NCI-H1105 treated with DMSO at 0.1 percent for 48 hours (cell line): ENCODE measurements at regions not wholly inside any gene's neighbourhood (a gene's known extent, or its start where the extent isn't known, plus 50 kb on each side); places are given as distances from the start of the nearest gene placed in this dataset.

Experiments
- DNase-seq: peaks from one replicate; lab custom pipeline; 2025; lab: John Stamatoyannopoulos, UW

DNA sequence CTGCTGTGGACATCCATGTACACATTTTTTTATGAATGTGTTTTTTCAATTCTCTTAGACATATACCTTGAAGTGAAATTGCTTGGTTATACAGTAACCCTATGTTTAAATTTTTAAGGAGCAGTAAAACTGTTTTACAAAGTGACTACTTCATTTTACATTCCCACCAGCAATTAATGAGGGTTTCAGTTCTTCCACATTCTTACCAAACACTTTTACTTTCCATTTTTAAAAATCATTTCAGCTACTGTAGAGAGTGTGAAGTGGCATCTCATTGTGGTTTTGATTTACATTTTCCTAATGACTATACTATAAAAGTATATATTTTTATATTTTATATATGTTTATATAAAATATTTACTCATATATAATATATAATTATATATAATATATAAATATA lies 1221.5 kb downstream of the PLA2G4A start:
- DNase-seq, result no peak

DNA sequence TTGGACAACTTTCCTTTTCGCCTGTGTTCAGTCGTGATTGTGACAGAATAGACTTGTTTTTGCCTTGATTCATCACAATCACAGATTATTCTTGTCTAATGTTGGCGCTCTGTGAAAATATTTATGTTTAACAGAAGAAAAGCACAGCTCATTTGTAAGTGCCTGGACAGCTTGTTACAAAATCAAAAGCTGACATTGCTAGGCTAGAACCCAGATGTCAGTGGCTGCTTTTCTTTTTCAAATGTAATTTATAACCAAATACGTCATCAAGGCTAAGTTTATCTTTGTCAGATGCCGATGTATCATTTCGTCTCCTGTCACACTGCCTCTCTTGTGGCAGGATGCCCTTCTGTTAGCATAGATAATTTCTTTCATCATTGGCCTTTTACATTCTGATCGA lies 1227.3 kb downstream of the PLA2G4A start:
- DNase-seq, result no peak

DNA sequence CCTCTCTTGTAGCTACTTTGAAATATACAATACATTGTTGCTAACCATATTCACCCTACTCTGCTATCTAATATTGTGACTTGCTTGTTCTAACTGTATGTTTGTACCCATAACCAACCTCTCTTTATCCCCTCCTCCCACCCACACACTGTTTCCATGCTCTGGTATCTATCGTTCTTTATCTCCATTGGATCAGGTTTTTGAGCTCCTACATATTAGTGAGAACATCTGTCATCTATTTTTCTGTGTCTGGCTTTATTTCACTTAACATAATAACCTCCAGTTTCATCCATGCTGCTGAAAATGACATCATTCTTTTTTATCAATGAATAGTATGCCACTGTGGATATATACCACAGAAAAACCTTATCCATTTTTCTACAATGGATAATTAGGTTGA lies 1230.1 kb downstream of the PLA2G4A start:
- DNase-seq, result no peak

DNA sequence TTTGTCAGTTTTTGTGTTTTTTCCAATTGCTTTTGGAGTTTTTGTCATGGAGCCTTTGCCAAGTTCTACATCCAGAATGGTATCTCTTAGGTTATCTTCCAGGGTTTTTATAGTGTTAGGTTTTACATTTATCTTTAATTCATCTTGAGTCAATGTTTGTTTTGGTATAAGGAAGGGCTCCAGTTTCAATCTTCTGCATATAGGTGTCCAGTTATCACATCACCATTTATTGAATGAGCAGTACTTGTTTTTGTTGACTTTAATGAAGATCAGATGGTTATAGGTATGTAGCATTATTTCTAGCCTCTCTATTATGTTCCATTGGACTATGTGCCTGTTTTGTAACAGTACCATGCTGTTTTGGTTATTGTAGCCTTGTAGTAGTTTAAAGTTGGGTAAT lies 1233.1 kb downstream of the PLA2G4A start:
- no peak for DNase-seq

DNA sequence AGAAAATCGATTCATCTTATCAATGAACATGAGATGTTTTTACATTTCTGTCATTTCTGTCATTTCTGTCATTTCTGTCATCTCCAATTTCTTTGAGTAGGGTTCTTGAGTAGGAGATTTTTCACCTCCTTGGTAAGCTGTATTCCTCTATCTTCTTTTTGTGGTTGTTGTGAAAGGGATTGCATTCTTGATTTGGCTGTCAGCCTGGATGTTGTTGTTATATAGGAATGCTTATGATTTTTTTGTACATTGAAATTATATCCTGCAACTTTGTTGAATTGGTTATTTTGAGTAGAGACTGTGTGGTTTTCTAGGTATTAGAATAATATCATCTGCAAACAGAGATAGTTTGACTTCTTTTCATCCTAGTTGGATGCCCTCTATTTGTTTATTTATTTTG lies 1233.7 kb downstream of the PLA2G4A start:
- no peak for DNase-seq

DNA sequence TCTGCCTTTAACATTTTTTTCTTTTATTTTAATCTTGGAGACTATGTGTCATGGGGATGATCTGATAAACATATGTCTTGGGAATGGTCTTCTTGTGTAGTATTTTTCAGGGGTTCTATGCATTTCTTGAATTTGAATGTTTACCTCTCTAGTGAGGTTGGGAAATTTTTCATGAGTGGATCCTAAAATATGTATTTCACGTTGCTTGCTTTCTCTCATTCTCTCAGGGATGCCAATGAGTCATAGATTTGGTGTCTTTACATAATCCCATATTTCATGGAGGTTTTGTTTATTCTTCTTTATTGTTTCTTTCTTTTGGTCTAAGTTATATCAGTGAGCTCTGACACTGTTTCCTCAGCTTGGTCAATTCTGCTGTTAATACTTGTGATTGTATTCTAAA lies 1237.2 kb downstream of the PLA2G4A start:
- DNase-seq, result no peak

DNA sequence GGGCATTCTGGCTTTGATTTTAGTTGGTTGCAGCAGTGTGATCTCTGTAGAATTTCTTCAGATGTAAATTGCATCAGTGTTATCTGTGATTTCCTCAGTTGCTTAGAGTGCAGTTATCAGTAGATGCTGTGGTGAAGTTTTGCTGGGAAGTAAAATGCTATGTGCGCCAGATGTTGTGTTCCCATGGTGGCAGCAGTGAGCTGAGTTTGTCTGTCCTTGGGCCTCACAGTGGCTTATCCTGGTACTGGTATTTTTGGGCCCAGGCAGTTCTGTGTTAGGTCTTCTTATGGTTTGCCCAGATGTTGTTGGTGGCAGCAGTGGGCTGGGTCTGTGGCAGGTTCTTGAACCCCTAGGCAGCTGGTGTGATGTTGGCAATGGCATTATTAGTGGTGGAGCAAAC lies 1242.1 kb downstream of the PLA2G4A start:
- DNase-seq, result no peak

DNA sequence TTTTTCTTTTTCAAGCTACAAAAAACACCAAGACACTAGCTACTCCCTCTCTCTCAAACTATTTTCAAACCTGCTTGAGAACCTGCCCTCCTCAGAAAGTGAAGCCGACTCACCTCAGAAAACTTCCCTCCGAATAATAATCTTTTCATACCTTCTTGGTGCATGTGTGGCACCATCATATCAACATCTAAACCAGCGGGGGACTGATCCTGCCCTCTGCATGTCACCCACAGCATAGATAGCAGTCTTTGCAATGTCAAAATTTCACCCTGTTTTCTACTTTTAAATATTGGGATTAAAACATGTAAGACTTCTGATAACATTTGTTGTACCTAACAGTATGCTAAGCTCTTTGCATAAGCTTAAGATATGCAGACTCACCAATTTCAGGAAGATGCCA lies 1260.3 kb downstream of the PLA2G4A start:
- DNase-seq, result no peak

DNA sequence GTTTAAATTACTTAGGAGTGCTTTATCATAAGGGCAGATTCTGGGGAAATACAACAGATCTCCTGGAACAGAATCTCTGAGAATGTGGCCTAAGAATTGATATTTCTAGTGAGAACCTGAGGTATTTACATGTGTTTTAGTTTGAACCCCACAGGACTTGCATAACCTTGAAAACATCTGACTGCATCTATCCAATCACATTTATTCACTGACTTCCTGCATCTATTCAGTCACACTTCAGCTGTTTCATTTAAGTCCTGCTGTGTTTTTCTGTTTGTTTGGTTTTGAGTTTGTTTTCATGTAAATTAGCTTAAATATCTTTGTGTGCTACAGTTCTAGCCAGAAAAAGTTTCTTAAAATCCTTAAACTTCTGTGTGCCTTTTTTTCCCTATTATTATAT lies 1260.7 kb downstream of the PLA2G4A start:
- no peak for DNase-seq

DNA sequence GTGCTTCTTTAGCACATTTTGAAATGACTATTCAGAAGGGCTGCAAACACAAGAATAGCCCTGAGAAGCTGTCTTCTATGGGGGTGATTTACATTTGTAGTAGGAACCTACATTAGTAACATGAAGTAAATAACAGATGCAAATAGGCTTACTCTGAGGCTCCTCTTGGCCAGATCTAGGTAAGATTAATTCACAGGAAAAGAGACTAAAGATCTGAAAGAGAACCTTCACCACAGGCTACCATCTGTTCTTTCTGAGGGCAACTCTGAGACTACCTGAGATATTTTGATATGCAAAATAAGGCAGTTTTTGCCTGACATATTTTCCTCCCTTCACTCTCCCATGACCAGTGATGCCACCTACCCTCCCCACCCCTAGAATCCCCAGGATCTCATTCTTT lies 1267.8 kb downstream of the PLA2G4A start:
- no peak for DNase-seq

DNA sequence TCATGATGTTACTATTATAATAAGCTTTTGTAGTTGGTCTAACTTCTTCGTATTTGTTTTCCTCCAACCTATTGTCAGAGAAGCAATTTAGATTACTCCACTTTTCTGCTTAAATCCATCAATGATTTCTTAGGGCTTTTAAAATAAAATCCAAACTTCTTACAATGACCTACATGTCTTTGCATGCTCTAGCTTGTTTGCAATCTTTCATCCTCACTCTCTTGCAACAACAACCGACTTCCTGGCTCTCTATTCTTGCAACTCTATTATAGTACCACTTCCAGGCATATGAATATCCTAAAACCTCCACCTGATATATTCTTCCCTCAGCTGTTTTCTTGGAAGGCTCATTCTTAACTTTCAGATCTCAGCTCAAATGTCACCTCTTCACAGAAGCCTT lies 1288.7 kb downstream of the PLA2G4A start:
- DNase-seq, result no peak

DNA sequence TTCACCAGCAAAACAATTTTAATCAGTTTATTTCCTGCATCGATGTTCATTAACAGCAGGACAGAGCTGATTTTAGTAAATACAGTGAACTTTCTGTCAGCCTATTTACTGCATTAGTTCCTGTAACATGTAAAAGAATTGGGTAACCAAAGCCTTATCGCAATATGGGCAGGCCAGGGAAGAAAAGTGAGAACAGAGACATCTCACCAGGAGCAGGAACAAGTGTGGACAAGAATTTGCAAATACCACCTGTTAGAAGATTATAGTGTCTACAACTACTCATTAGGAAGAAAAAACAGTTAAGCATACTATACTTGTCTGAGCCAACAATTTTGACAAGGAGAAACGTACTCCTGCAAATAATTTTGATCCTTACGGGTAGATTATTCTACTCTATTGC lies 1293.9 kb downstream of the PLA2G4A start:
- no peak for DNase-seq

DNA sequence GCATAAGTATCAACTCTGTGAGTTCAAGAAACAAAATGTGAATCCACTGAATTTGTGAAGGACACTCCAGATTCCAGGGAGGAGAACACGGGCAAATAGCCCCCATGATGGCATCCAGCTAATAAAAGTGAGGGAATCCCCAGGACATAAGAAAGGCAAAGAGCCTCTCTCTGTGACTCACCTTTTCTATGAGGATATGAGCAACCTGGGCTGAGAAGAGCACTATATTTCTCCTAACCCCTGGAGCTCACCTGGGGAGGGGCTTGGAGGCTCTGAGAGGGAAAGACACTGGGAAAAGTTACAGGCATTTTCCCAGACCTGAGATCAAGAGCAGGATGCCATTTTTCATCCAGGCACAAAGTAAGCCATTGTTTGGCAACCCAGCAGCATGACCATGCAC lies 1298.8 kb downstream of the PLA2G4A start:
- no peak for DNase-seq

DNA sequence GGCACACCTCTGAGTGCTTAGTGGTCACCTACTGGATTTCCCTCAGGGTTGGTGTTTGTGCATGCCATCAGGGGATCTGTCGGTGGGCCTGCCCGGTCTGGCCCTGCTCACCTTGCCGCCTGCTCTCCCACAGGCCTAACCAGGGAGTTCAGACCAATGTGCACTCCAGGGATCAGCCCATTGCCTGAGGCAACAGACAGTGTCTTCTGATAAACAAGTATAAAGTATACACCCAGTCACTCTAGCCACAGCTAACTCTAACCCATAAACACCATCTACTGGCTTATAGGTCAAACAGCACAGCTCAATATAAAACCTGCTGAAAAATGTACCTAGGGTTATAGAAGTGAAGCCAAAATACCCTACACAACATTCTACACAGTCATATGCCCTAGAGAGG lies 1300.0 kb downstream of the PLA2G4A start:
- DNase-seq, result no peak

DNA sequence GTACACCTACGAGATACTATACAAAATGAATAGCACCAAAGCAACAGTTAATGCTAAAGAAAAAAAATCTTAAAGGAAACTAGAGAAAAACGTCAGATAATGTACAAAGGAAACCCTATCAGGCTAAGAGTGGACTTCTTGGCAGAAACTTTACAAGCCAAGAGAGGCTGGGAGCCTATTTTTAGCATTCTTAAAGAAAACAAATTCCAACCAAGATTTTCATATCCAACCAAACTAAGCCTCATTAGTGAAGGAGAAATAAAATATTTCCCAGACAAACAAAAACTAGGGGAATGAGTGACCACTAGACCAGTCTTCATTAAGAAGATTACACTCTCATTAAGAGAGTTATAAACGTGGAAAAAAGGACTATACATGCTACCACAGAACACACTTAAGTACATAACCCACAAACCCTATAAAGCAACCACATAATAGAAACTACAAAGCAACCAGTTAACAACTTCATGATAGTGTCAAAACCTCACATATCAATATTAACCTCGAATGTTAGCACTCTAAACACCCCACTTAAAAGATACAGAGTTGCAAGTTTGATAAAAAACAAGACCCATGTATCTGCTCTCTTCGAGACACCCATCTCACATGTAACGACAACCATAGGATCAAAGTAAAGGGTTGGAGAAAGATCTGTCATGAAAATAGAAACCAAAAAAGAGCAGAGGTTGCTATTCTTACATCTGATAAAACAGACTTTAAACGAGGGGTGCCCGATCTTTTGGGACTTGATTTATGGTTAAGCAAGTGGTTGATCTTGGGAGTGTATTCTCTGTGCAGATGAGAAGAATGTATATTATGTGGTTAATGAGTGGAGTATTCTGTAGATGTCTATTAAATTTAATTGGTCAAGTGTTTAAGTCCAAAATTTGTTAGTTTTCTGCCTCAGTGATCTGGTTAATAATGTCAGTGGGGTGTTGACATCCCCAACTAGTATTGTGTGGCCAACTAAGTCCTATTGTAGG lies 1301.4 kb downstream of the PLA2G4A start:
- no peak for DNase-seq

DNA sequence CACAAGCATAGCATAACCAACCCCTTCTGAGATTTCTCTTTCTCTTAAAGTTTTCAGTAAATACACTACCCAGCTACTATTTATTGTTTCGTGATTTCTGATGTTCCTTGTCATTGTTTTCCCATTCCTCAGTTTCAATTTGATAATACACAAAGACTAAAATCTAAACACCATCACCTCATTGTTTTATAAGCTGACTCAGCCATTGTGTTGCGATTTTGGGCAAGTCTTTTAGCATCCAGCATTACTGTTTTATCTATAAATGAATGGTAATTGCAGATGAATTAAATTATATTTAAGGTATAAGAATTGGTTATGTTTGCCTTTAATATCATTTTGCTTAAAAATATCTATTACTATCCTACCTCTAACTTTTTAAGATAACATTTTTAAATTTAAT lies 1308.5 kb downstream of the PLA2G4A start:
- no peak for DNase-seq

DNA sequence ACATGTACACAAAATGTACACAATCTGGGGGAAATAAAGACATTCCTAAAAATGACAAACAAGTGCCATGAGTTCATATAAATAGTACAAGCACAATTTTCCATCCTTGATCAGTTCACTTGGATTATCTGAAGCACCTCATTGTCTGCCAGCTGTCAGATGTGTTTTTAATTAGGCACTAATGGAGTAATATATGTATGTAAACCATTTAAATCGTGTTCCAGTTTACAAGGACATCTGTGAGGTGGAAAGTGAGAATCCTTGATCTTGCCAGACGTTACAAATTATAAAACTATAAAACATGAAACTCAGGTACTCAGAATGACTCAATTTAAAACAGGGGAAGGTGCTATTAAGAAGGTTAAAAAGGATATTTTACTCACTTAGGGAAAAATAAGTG lies 1312.2 kb downstream of the PLA2G4A start:
- DNase-seq, result peak; percentile 92

DNA sequence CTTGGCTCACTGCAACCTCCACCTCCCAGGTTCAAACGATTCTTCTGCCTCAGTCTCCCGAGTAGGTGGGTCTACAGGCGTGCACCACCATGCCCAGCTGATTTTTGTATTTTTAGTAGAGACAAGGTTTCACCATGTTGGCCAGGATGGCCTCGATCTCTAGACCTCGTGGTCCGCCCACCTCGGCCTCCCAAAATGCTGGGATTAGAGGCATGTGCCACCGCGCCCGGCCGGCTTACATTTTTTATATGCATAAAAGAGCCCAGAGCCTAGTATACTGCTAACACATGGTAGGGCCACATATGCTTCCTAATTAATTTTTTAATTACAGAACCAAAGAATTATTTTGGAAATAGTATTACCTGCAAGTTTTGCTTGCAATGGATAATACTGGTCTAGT lies 1325.4 kb downstream of the PLA2G4A start:
- no peak for DNase-seq

DNA sequence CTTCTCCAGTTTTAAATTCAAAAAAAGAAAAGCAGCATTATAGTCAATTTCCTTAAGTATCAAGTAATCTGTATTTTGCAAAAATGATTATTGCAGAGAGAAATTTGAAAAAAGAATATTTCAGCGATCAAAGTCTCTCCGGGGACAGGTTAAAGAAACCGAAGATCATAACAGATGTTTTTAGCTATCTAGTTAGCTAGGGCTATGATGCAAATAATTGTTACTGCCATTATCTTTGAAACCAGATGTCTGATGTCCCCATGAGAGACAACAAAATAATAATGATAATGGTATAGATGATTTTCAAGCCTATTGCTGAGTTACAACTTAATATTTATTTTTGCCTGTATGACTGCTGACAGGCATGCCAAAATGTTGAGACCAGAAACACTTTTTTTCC lies 1326.0 kb downstream of the PLA2G4A start:
- DNase-seq, result no peak

DNA sequence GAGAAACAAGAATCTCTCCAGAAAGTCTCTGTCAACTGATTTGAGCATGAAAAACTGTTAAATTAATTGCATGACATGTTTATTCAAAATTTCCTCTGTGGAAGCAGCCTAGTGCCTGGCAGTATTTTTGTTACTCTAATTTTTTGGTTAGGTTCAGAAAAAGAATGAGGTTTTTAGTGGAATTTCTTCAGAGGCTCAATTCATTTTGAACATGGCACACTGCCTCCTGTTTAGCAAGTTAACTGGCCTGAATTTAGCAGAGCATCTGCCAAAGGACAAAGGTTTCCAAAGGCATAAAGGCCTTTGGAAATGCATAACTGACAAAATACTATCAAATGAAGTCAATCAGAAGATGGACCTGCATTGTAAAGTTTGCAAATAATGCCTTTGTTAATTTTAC lies 1326.5 kb downstream of the PLA2G4A start:
- DNase-seq, result no peak

DNA sequence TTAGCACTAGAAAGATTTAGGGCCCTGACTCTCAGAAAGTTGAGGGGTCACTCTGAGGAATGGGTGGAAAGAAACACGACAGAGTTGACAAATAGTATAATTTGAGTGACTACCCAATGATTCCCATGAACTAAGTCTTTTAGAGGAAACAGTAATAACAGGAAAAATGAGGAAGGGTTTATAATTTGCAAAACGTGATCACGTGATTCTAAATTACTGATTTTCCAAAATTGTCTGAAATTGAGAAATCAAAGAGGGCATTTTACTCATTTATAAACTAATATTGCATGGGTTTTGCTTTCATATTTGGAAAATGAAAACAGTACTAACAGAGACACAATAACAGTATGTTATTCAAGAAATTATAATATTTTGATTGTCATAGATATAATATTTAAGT lies 1335.7 kb downstream of the PLA2G4A start:
- no peak for DNase-seq

DNA sequence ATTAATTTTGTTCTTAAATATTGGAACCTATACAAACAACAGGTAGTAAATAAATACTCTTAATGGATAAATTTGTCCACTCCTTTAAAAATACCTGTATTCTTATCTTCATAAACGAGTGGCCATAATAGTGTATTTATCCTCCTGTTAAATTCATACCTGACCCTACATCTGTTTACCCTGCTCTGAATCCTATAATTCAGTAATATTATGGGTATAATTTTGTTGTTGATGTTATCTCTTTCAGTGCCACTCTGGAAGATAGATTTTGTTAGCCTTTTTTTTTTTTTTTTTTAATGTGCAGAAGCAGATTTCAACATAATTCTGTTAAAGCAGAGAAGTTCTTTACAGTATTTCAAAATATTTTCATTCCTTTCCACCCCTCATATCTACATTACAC lies 1337.9 kb downstream of the PLA2G4A start:
- no peak for DNase-seq

DNA sequence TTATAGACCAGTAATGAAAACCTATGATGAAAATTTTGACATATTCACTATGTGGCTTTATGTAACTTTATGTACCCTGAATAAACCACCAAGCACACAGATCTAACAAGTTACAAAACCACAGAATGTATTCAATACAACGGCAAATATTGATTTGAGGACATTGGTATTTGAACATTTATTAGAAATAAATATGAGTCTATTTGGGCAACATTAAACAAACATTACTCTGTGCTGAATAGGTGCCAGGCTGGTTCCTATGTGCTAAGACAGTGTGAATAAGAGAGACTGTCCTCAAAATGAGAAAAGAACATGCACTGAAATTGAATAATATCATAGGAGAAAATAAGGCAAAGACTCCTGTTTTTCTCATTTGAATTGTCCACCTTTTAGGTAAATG lies 1341.2 kb downstream of the PLA2G4A start:
- no peak for DNase-seq

DNA sequence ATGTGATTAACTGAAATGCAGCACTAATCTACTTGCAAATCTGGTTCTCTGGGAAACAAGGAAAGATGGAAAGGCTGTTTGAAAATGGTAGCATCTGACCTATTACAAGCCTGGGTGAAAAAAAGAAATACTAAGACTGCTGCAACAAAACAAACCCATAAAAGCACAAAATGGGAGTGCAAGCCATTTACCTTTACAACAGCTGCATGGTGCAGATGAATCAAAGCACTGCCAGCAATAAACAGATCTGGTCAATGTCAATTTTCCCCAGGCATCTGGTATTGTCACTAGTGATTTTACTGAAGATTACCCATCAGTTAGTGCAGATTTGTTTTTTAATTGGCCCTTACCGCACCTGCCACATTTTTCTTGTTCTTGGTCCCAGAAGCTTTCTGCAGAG lies 1341.7 kb downstream of the PLA2G4A start:
- peak; percentile 94 for DNase-seq
